Neural cell (in vitro differentiated cells): ENCODE measurements at regions not wholly inside any gene's neighbourhood (a gene's known extent, or its start where the extent isn't known, plus 50 kb on each side); places are given as distances from the start of the nearest gene placed in this dataset.
"Not testable (repeated sequence)": the region's sequence is repeated elsewhere in the genome, so short reads cannot be mapped to it uniquely, and the experiment has no call there.

Experiments
- H2AFZ ChIP-seq: fragments of 200-600, 300-800 bp; sonication (generic), shearing (Covaris generic); 2 replicates; pipeline ENCODE4 v1.6.0; 2014; ENCODE audit warnings: low read depth, mild to moderate bottlenecking, antibody characterized with exemption, low read length, moderate library complexity
- H3F3A ChIP-seq: fragments of 200-600 bp; shearing (Covaris generic); 2 replicates; pipeline ENCODE4 v1.6.1; 2016; ENCODE audit warnings: mild to moderate bottlenecking, moderate library complexity, mixed read lengths, antibody characterized with exemption, low read length; ENCODE audit not compliant: insufficient read depth, poor library complexity, severe bottlenecking
- H3K27ac ChIP-seq: fragments of 200-600, 300-800 bp; sonication (generic), shearing (Covaris generic); 2 replicates; pipeline ENCODE4 v1.5.1; 2014; ENCODE audit warnings: mild to moderate bottlenecking, low read length, moderate library complexity
- H3K27me3 ChIP-seq: fragments of 300-800, 200-600 bp; sonication (generic), shearing (Covaris generic); 2 replicates; pipeline ENCODE4 v1.6.0; 2014; ENCODE audit warnings: mild to moderate bottlenecking, low read depth, low read length, moderate library complexity; ENCODE audit not compliant: insufficient read depth
- H3K36me3 ChIP-seq: fragments of 300-800, 200-600 bp; sonication (generic), shearing (Covaris generic); 2 replicates; pipeline ENCODE4 v1.5.1; 2014; ENCODE audit warnings: mild to moderate bottlenecking, antibody characterized with exemption, low read length, moderate library complexity; ENCODE audit not compliant: insufficient read depth
- H3K4me2 ChIP-seq: fragments of 300-800, 200-600 bp; sonication (generic), shearing (Covaris generic); 2 replicates; pipeline ENCODE4 v1.6.0; 2014; ENCODE audit warnings: mild to moderate bottlenecking, low read length
- H3K4me3 ChIP-seq: fragments of 300-800, 200-600 bp; sonication (generic), shearing (Covaris generic); 2 replicates; pipeline ENCODE4 v1.5.1; 2014; ENCODE audit warnings: mild to moderate bottlenecking, low read length, moderate library complexity
- H3K79me2 ChIP-seq: fragments of 200-600 bp; shearing (Covaris generic); replicated peaks from 2 replicates; pipeline ENCODE4 v1.6.0; 2014; ENCODE audit warnings: mild to moderate bottlenecking, low read length, moderate library complexity; ENCODE audit not compliant: insufficient read depth
- H3K9ac ChIP-seq: fragments of 300-800, 200-600 bp; sonication (generic), shearing (Covaris generic); 2 replicates; pipeline ENCODE4 v1.6.1; 2016; ENCODE audit warnings: mild to moderate bottlenecking, low read length, mixed read lengths
- H3K9me2 ChIP-seq: fragments of 200-600 bp; shearing (Covaris generic); 2 replicates; pipeline ENCODE4 v1.6.1; 2016; ENCODE audit warnings: mild to moderate bottlenecking, low read length, mixed read lengths; ENCODE audit not compliant: insufficient read depth
- H3K9me3 ChIP-seq: fragments of 200-600, 300-800 bp; sonication (generic), shearing (Covaris generic); 2 replicates; pipeline ENCODE4 v1.6.1; 2016; ENCODE audit warnings: mild to moderate bottlenecking, mixed run types, low read length, moderate library complexity, mixed read lengths
- H4K20me1 ChIP-seq: fragments of 200-600 bp; shearing (Covaris generic); 2 replicates; pipeline ENCODE4 v1.6.1; 2016; ENCODE audit warnings: mild to moderate bottlenecking, mixed run types; ENCODE audit not compliant: insufficient read depth
- EP300 ChIP-seq: fragments of 450-650 bp; conservative IDR thresholded peaks from 2 replicates; pipeline ENCODE4 v1.6.1; 2014; ENCODE audit warnings: antibody characterized with exemption, mild to moderate bottlenecking, moderate library complexity; ENCODE audit not compliant: poor library complexity, severe bottlenecking
- EZH2 ChIP-seq: fragments of 200-600, 300-800 bp; shearing (Covaris generic), sonication (generic); IDR thresholded peaks from 2 replicates; pipeline ENCODE4 v1.6.1; 2014; ENCODE audit warnings: antibody characterized with exemption, low read length, borderline replicate concordance, mild to moderate bottlenecking; ENCODE audit not compliant: insufficient read depth, poor library complexity, severe bottlenecking
- MXI1 ChIP-seq: fragments of 450-650 bp; conservative IDR thresholded peaks from 2 replicates; pipeline ENCODE4 v1.6.1; 2014; ENCODE audit warnings: antibody characterized with exemption, mild to moderate bottlenecking; ENCODE audit not compliant: poor library complexity, severe bottlenecking
- POLR2AphosphoS5 ChIP-seq: IDR thresholded peaks from 2 replicates; pipeline ENCODE4 v1.6.1; 2012
- RAD21 ChIP-seq: fragments of 450-650 bp; conservative IDR thresholded peaks from 2 replicates; pipeline ENCODE4 v1.6.1; 2014; ENCODE audit warnings: antibody characterized with exemption, mild to moderate bottlenecking, moderate library complexity
- SMC3 ChIP-seq: fragments of 450-650 bp; conservative IDR thresholded peaks from 2 replicates; pipeline ENCODE4 v1.6.1; 2014; ENCODE audit warnings: antibody characterized with exemption, mild to moderate bottlenecking, moderate library complexity; ENCODE audit not compliant: poor library complexity
- TAF1 ChIP-seq: IDR thresholded peaks from 2 replicates; pipeline ENCODE4 v1.6.1; 2012; ENCODE audit warnings: low read depth
- TF ChIP-seq, protein P1 (sequence below): IDR thresholded peaks from 2 replicates; pipeline ENCODE4 v1.6.1; 2012; ENCODE audit warnings: borderline replicate concordance
- TF ChIP-seq, protein P2 (sequence below): fragments of 450-650 bp; IDR thresholded peaks from 2 replicates; pipeline ENCODE4 v1.5.1; 2014; ENCODE audit warnings: antibody characterized with exemption, mild to moderate bottlenecking, moderate library complexity; ENCODE audit not compliant: poor library complexity, severe bottlenecking

DNA sequence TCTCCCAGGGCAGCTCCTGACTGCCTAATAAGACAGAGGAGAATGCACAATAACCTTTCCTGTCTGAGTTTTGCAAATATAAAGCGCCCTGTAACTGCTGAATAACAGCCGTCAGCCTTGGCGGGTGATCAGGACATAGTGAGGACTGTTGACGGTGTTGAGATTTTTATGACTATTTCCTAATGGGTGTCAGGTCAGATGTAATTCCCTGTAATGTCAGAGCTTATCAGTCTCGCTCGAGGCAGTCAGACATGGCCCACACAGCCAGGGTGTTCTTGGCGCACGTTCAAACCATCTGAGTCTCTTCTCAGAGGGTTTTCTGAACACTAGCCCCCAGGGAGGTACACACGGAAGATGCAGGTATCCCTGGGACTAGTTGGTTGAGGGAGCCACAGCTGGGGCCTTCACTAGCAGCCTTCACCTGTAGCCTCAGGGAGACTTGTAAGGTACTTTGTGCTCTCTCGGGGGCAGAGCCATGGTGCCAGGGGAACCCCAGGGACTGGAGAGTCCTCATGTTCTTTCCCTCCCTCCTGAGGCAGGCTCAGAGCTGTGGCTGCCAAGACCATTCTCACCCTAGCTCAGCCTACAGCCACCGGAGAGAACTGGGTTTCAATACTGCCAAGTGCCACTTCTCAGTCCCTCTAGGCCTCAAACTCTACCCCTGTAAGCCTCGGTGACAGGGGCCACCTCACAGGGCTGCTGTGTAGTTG is 213.1 kb downstream of the UQCRFS1 start:
- H3K36me3 ChIP-seq: no peaks in the 10 kb centered on the region
- no peaks in the 10 kb centered on the region for H4K20me1 ChIP-seq
- H3K79me2 ChIP-seq: no peaks in the 10 kb centered on the region
- no peak overlapping the region for H3K4me3 ChIP-seq
- H2AFZ ChIP-seq: no peak overlapping the region
- no peaks in the 10 kb centered on the region for H3K9me3 ChIP-seq
- no peak overlapping the region for H3K9ac ChIP-seq
- no peak overlapping the region for H3K4me2 ChIP-seq
- no peaks in the 10 kb centered on the region for H3K9me2 ChIP-seq
- H3K27ac ChIP-seq: no peak overlapping the region
- H3K27me3 ChIP-seq: no peaks in the 10 kb centered on the region
- H3F3A ChIP-seq: no peaks in the 10 kb centered on the region
- TF ChIP-seq MXI1 (no peak), POLR2AphosphoS5 (no peak), SMC3 (no peak), TAF1 (no peak), RAD21 (no peak), EP300 (peak; percentile 24)
- TF ChIP-seq, protein P1, sequence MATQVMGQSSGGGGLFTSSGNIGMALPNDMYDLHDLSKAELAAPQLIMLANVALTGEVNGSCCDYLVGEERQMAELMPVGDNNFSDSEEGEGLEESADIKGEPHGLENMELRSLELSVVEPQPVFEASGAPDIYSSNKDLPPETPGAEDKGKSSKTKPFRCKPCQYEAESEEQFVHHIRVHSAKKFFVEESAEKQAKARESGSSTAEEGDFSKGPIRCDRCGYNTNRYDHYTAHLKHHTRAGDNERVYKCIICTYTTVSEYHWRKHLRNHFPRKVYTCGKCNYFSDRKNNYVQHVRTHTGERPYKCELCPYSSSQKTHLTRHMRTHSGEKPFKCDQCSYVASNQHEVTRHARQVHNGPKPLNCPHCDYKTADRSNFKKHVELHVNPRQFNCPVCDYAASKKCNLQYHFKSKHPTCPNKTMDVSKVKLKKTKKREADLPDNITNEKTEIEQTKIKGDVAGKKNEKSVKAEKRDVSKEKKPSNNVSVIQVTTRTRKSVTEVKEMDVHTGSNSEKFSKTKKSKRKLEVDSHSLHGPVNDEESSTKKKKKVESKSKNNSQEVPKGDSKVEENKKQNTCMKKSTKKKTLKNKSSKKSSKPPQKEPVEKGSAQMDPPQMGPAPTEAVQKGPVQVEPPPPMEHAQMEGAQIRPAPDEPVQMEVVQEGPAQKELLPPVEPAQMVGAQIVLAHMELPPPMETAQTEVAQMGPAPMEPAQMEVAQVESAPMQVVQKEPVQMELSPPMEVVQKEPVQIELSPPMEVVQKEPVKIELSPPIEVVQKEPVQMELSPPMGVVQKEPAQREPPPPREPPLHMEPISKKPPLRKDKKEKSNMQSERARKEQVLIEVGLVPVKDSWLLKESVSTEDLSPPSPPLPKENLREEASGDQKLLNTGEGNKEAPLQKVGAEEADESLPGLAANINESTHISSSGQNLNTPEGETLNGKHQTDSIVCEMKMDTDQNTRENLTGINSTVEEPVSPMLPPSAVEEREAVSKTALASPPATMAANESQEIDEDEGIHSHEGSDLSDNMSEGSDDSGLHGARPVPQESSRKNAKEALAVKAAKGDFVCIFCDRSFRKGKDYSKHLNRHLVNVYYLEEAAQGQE: no peak

DNA sequence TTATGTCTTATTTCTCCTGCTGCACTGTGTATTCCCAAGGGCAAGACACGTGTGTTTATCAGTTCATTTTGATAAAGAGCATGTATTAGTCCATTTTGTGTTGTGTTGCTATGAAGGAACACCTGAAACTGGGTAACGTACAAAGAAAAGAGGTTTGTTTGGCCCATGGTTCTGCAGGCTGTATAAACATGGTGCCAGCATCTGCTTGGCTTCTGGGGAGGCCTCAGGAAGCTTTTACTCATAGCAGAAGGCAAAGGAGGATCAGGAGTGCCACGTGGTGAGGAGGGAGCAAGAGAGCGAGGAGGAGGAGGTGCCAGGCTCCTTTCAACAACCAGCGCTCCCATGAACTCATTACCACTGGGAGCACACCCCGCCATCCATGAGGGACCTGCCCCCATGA is 214.0 kb downstream of the UQCRFS1 start:
- H3K9ac ChIP-seq: no peak overlapping the region
- no peaks in the 10 kb centered on the region for H3F3A ChIP-seq
- H3K9me3 ChIP-seq: no peaks in the 10 kb centered on the region
- no peak overlapping the region for H3K4me2 ChIP-seq
- H3K36me3 ChIP-seq: no peaks in the 10 kb centered on the region
- no peak for TF ChIP-seq EZH2
- TF ChIP-seq, protein P1: no peak
- TF ChIP-seq RAD21: no peak
- no peak for TF ChIP-seq POLR2AphosphoS5
- TF ChIP-seq, protein P2, sequence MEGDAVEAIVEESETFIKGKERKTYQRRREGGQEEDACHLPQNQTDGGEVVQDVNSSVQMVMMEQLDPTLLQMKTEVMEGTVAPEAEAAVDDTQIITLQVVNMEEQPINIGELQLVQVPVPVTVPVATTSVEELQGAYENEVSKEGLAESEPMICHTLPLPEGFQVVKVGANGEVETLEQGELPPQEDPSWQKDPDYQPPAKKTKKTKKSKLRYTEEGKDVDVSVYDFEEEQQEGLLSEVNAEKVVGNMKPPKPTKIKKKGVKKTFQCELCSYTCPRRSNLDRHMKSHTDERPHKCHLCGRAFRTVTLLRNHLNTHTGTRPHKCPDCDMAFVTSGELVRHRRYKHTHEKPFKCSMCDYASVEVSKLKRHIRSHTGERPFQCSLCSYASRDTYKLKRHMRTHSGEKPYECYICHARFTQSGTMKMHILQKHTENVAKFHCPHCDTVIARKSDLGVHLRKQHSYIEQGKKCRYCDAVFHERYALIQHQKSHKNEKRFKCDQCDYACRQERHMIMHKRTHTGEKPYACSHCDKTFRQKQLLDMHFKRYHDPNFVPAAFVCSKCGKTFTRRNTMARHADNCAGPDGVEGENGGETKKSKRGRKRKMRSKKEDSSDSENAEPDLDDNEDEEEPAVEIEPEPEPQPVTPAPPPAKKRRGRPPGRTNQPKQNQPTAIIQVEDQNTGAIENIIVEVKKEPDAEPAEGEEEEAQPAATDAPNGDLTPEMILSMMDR: no peak
- TF ChIP-seq MXI1: no peak
- TF ChIP-seq TAF1: no peak
- no peak for TF ChIP-seq EP300
- TF ChIP-seq SMC3: no peak
- H3K79me2 ChIP-seq: no peaks in the 10 kb centered on the region
- no peak overlapping the region for H2AFZ ChIP-seq
- no peaks in the 10 kb centered on the region for H4K20me1 ChIP-seq
- no peak overlapping the region for H3K4me3 ChIP-seq
- no peak overlapping the region for H3K27ac ChIP-seq
- H3K9me2 ChIP-seq: no peaks in the 10 kb centered on the region
- no peaks in the 10 kb centered on the region for H3K27me3 ChIP-seq

DNA sequence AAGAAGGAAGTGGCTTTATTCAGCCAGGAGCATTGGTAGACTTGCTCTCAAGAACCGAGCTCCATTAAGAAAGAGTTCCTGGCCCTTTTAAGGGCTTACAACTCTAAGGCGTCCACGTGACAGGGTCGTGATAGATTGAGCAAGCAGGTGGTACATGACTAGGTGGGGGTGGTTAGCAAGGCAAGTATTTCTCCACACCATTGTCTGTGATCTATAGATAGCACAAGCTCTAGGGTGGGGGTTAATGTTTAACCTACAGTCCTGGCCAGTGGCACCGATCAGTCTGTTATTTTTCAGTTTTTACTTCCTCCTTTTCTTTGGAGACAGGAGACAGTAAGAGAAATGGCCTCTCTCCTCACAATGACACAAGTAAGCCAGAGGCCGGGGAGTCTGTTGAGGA is 215.1 kb downstream of the UQCRFS1 start:
- not testable (repeated sequence) for H3K4me2 ChIP-seq, H3F3A ChIP-seq, H3K27ac ChIP-seq, H3K9me2 ChIP-seq, H3K27me3 ChIP-seq, H3K4me3 ChIP-seq, H3K9me3 ChIP-seq, H4K20me1 ChIP-seq, H2AFZ ChIP-seq, H3K9ac ChIP-seq, H3K36me3 ChIP-seq, H3K79me2 ChIP-seq
